Calu3 (cell line): ENCODE measurements at regions not wholly inside any gene's neighbourhood (a gene's known extent, or its start where the extent isn't known, plus 50 kb on each side); places are given as distances from the start of the nearest gene placed in this dataset.

Experiments
- BruUV-seq: library from RNA; stranded (reverse); fragments of 400-500 nt; replicated peaks from 2 replicates; lab custom pipeline; 2021; lab: Mats Ljungman, UMichigan
- CTCF ChIA-PET: fragments of 300-600 bp; sonication (Branson Sonifier 250); formaldehyde crosslinking; loops from one replicate; lab custom pipeline; 2022; ENCODE audit warnings: antibody characterized with exemption; lab: Charles Lee
- DNase-seq: peaks from one replicate; pipeline ENCODE4 v3.0.0; 2022
- H3K27ac Mint-ChIP-seq: one replicate; pipeline ENCODE4 v1.8.0; 2022; ENCODE audit warnings: mixed read lengths; ENCODE audit not compliant: unreplicated experiment
- H3K27me3 Mint-ChIP-seq: one replicate; pipeline ENCODE4 v1.8.0; 2022; ENCODE audit warnings: mixed read lengths; ENCODE audit not compliant: unreplicated experiment
- H3K36me3 Mint-ChIP-seq: one replicate; pipeline ENCODE4 v1.8.0; 2022; ENCODE audit warnings: mild to moderate bottlenecking, moderate library complexity, mixed read lengths; ENCODE audit not compliant: insufficient read depth, unreplicated experiment
- H3K4me1 Mint-ChIP-seq: one replicate; pipeline ENCODE4 v1.8.0; 2022; ENCODE audit warnings: mild to moderate bottlenecking, low read depth, mixed read lengths; ENCODE audit not compliant: unreplicated experiment
- H3K4me3 Mint-ChIP-seq: one replicate; pipeline ENCODE4 v1.8.0; 2022; ENCODE audit warnings: mild to moderate bottlenecking, low read depth, moderate library complexity, mixed read lengths; ENCODE audit not compliant: unreplicated experiment
- H3K9me3 Mint-ChIP-seq: one replicate; pipeline ENCODE4 v1.8.0; 2022; ENCODE audit warnings: low read depth, mixed read lengths; ENCODE audit not compliant: unreplicated experiment
- intact Hi-C: fragments of 100-400 bp; cut with micrococcal nuclease; formaldehyde crosslinking; loops from one replicate; pipeline ENCODE4 v1.10.0; 2022; ENCODE audit not compliant: unreplicated experiment
- TF ChIP-seq, protein P1 (sequence below): fragments of 200-600 bp; IDR thresholded peaks from one replicate; pipeline ENCODE4 v1.8.0; 2022; ENCODE audit warnings: antibody characterized with exemption; ENCODE audit not compliant: unreplicated experiment

DNA sequence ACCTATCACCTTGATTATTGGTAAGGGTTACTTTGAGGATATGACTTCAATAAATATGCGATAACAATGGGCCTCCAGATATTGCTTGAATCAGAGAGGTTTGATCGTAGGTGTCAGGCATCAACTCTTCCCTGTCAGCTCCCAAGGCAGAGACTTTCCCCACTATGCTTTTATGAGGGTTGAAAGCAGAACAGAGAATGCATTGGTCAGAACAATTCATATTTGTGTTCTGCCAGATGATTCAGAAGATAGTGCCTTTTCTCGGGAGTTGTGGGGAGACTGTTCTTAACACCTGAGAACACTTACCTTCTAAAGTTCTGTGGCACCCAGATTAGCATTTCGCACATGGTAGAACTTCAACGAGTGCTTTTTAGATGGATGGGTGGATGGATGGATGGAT lies 386.3 kb upstream of the CADM1 start:
- TF ChIP-seq, protein P1, sequence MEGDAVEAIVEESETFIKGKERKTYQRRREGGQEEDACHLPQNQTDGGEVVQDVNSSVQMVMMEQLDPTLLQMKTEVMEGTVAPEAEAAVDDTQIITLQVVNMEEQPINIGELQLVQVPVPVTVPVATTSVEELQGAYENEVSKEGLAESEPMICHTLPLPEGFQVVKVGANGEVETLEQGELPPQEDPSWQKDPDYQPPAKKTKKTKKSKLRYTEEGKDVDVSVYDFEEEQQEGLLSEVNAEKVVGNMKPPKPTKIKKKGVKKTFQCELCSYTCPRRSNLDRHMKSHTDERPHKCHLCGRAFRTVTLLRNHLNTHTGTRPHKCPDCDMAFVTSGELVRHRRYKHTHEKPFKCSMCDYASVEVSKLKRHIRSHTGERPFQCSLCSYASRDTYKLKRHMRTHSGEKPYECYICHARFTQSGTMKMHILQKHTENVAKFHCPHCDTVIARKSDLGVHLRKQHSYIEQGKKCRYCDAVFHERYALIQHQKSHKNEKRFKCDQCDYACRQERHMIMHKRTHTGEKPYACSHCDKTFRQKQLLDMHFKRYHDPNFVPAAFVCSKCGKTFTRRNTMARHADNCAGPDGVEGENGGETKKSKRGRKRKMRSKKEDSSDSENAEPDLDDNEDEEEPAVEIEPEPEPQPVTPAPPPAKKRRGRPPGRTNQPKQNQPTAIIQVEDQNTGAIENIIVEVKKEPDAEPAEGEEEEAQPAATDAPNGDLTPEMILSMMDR, result no peak
- intact Hi-C loops, result no loop called here
- DNase-seq, result no peak
- CTCF ChIA-PET, result no interaction called here
- no TSS peak for BruUV-seq
- Mint-ChIP-seq H3K27ac (no peak overlapping the region), H3K9me3 (peaks cover 11% of the 10 kb centered on the region), H3K4me1 (no peaks in the 10 kb centered on the region), H3K4me3 (no peak overlapping the region), H3K27me3 (peaks cover 8% of the 10 kb centered on the region), H3K36me3 (no peaks in the 10 kb centered on the region)

DNA sequence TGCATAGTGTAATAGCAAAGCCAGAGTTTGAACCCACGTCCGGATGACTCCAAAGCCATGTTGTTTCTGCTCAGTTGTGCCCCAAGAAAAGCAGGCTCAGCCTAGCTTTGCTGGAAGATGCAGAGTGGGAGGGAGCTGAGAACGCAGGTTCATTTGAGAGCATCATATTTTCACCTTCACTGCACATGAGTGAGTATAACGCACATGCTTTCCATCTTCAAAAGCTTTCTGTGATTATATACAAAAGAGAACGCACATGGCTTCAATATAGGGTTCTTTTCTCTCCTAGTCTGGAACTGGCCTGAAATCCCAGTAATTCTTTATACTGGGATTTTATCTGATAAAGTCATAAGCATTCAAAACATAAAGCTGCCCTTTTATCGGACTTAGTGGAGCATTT lies 385.5 kb upstream of the CADM1 start:
- BruUV-seq, result no TSS peak
- no peak for DNase-seq
- CTCF ChIA-PET, result no interaction called here
- TF ChIP-seq, protein P1, result no peak
- no peak overlapping the region for H3K4me3 Mint-ChIP-seq
- peaks cover 15% of the 10 kb centered on the region for H3K9me3 Mint-ChIP-seq
- no peaks in the 10 kb centered on the region for H3K4me1 Mint-ChIP-seq
- no peaks in the 10 kb centered on the region for H3K36me3 Mint-ChIP-seq
- intact Hi-C loops, result no loop called here
- H3K27ac Mint-ChIP-seq, result no peak overlapping the region
- peaks cover 8% of the 10 kb centered on the region for H3K27me3 Mint-ChIP-seq

DNA sequence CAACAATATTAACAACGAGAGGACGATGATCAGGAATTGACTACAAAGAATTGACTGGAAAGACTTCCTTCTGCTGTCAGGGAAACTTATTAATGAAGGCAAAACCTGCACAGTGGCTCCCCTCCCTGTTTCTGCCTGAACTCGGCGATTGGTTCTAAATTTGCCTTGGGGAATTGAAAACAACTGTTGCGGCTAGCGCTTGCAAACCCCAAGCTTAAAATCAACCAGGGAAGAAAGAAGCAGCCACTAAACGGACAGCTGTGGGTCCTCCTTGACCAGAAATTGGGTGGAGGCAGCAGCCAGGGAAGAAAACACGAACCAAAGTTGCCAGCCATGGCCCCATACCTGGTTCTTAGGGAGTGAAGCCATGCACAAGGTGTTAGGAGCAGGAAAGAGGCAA lies 383.5 kb upstream of the CADM1 start:
- no TSS peak for BruUV-seq

DNA sequence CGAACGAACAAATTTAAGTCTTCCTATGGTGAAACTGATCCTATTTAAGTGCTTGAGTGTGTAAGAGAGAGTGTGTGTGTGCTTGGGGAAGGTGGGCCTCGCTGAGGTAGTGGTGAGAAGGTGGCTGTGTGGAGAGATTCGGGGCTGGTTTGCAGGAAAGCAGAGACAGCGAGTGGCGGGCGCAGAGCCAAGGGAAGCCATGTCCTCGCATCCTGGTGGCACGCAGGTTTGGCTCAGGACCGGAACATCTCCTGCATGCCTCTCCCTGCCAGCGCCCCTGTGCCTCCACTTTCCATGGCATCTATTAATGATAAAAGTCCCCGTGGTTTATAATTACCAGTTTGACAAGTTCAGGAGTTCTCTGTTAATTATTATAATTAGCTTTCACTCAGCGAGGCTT lies 383.1 kb upstream of the CADM1 start:
- Mint-ChIP-seq H3K27me3 (peaks cover 8% of the 10 kb centered on the region), H3K4me3 (no peak overlapping the region), H3K36me3 (no peaks in the 10 kb centered on the region), H3K4me1 (no peaks in the 10 kb centered on the region), H3K27ac (no peak overlapping the region), H3K9me3 (peaks cover 22% of the 10 kb centered on the region)
- intact Hi-C loops, result no loop called here
- BruUV-seq, result no TSS peak
- CTCF ChIA-PET, result no interaction called here
- TF ChIP-seq, protein P1, result no peak
- no peak for DNase-seq

More for the DNA sequence above, 383.5 kb upstream of the CADM1 start:
- peaks cover 22% of the 10 kb centered on the region for H3K9me3 Mint-ChIP-seq
- H3K36me3 Mint-ChIP-seq, result no peaks in the 10 kb centered on the region
- H3K4me1 Mint-ChIP-seq, result no peaks in the 10 kb centered on the region
- intact Hi-C loops, result no loop called here
- H3K4me3 Mint-ChIP-seq, result no peak overlapping the region
- CTCF ChIA-PET, result no interaction called here
- TF ChIP-seq, protein P1, result no peak
- H3K27me3 Mint-ChIP-seq, result peaks cover 8% of the 10 kb centered on the region
- no peak overlapping the region for H3K27ac Mint-ChIP-seq
- no peak for DNase-seq

DNA sequence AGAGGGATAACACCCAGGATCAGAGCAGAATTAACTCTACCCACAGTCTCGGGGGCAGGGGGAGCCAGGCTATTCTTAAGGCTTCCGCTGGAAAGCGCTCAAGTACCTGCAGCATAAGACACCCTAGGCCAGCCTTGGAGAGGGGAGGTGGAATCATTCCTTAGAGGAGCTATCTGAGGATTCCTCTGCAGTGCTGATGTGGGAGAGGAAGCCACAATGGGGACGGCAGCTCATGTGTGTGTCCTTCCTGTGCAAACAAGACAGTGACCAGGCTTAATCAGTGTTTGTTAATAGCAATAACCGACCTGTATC lies 382.2 kb upstream of the CADM1 start:
- CTCF ChIA-PET, result no interaction called here
- BruUV-seq, result no TSS peak
- H3K4me3 Mint-ChIP-seq, result no peak overlapping the region

More for the DNA sequence above, 382.2 kb upstream of the CADM1 start:
- Mint-ChIP-seq H3K27ac (no peak overlapping the region), H3K9me3 (peaks cover 22% of the 10 kb centered on the region), H3K36me3 (no peaks in the 10 kb centered on the region), H3K4me1 (no peaks in the 10 kb centered on the region), H3K27me3 (peaks cover 8% of the 10 kb centered on the region)
- intact Hi-C loops, result no loop called here
- TF ChIP-seq, protein P1, result no peak
- DNase-seq, result no peak
